ENCODE measurements at regions not wholly inside any gene's neighbourhood (a gene's known extent, or its start where the extent isn't known, plus 50 kb on each side); places are given as distances from the start of the nearest gene placed in this dataset.

DNA sequence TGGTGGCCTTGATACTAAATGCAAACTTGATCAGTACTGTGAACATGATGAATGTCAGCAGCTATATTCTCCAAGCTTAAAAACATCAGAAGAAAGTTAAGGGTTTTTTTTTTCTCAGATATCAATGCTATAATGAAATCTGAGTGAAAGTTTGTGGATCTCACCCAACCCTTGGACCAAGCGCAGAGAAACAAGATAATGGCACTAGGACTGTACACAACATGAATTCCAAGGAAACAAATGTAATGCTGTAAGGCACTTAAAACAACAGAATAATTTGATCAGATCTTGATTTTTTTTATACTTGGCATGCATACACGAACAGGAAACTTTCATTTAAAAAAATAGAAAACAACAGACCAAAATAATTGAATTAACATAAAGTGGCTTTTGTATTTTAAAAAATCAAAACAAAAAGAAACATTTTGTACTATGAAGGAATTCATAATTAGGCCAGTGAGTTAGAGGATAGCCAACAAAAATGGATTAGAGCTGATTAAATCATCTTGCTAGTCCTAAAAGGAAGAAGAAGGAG, 1154.0 kb upstream of the EYS start:
- intact Hi-C loops (cut with micrococcal nuclease) = no loop called here

DNA sequence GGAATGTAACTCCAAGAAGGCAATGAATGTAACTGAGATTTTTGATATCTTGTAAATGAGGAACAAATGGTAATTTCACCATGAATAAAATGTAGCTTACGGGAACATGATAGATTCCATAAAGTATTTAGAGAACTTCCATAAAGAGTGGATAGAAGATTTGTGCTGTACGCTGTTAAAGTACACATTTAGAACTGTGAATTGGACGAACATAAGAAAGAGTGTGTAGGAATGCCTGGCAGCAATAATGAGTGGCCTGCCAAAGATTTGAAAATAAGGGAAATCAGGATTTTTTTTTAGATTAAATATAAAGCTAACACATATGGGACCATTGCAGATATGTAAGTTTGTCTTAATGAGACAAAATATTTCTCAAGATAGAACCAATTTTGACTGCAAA, 1153.3 kb upstream of the EYS start:
- intact Hi-C loops (cut with micrococcal nuclease) = no loop called here

DNA sequence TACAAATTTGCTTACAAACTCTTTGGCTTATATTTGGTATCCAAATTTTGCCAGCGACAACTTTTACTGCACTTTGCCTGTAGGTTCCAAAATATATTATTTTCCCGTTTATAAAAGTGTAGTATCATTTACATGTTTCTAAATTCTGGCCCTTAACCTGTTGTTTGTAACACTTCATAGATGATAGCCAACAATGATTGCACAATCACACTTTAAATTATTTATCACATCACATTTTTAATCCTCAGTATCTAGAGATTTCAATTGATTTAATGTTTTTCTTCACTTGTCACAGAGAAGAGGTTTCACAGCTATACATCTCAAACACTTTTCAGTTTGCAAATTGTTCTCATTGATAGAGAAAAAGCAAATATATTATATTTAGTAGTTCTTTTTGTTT, 1151.2 kb upstream of the EYS start:
- intact Hi-C loops (cut with micrococcal nuclease) = no loop called here

DNA sequence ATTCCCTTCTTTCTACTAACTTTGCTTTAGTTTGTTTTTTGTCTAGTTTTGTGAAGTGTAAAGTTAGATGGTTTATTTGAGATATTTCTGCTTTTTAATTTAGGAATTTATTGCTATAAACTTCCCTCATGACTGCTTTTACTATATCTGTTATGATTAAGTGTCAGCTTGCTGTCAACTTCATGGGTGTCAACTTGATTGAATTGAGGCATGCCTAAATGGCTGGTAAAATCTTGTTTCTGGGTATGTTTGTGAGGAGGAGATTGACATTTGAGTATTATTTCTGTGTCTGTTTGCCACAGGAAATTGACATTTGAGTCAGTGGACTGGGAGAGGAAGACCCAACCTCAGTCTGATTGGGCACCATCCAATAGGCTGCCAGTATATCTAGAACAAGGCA, 1147.0 kb upstream of the EYS start:
- intact Hi-C loops (cut with micrococcal nuclease) = no loop called here

DNA sequence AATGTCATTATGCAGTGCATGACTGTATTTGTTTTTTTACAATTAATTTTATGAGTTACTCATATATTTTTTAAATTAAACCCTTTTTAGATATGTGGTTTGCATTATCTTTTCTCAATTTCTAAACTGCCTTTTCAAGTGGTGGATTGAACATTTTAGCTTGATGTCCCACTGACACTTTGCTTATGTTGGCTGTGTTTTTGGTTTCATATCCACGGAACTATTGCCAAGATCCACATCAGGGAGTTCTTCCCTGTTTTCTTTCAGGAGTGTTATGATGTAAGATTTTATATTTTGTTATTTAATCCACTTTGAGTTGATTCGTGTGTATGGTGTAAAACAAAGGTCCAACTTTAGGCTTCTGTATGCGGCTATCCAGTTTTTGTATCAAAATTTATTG, 1144.9 kb upstream of the EYS start:
- intact Hi-C loops (cut with micrococcal nuclease) = no loop called here

DNA sequence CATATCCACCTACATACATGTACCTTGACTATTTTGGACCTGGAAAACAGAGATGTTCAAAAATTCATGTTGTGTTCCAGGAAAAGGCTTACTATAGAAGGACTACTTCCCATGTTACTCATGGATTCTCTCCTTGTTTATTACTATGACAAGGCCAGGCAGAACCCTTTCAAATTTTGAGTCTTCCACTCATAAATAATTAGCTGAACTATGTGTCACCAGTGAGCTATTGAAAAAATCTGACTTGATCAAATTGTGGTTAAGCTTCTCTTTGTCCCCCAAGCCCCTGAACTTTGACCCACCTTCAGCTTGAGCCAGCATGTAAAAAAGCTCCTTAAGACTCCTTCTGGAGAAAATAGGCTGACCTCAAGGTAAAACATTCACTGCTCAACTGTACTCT, 1142.8 kb upstream of the EYS start:
- intact Hi-C loops (cut with micrococcal nuclease) = no loop called here

DNA sequence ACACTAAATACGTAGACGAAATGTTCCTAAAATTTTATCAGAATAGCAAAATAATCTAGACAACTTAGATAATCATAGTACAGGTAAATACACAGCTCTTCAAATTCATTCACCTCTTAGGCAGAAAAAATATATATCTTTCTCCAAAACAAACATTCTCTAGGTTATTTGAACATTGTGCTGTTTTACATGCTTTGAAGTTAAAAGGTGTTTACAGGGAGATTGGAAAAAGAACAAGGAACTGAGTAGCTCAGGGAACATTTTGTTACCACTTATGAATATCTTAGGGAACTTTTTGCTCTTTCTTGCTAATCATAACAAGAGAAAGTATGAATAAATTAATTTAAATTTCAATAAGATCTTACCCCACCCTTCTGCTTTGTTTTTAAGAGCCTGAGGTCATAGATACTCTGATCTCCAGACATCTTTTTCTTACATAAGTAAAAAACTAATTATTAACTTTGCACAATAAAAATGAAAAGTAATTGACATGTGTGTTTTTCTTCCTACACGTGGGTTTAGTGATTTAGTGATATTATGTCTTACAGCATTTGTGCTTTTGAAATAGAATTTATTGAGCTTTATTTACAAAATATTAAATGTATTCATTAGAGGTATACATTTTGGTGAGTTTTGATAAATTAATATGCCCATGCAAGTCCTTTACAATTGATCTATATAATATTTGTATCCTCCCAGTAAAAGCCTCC, 1141.4 kb upstream of the EYS start:
- intact Hi-C loops (cut with micrococcal nuclease) = no loop called here

DNA sequence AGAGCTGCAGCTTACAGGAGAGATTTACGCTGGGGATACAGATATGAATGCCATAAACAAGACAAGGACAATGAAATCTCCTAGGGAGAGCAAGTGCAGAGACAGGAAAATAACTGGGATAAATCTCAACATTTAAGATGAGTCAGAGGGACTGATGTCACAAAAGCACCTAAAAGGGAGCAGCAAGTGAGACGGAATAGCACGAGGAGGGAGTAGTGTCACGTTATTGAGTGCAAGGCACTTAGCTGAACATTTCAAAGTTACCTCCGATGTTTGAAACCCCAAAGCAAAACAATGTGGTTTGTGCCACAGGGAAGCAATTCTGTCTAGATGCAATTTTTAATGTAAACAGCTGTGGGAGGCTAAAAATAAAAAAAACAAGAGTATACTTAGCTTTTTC, 1131.7 kb upstream of the EYS start:
- intact Hi-C loops (cut with micrococcal nuclease) = no loop called here

DNA sequence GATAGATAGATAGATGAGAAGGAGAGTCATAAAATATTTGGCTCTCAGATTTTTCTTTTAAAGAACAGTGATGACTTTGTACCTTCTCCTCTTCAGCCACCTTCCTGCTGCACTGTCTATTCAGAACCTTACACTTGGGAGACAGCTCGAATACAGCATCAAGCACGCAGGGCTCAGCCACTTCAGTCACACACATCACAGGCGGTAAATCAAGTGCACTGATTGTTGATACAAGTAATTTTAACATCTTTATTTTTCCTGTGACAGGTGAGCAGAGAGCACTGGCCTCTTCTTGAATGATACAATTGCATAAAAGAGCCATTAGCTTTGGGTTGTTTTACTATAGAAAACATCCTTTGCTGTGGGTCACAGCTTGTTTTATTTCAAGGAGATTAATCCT, 1118.5 kb upstream of the EYS start:
- intact Hi-C loops (cut with micrococcal nuclease) = no loop called here

DNA sequence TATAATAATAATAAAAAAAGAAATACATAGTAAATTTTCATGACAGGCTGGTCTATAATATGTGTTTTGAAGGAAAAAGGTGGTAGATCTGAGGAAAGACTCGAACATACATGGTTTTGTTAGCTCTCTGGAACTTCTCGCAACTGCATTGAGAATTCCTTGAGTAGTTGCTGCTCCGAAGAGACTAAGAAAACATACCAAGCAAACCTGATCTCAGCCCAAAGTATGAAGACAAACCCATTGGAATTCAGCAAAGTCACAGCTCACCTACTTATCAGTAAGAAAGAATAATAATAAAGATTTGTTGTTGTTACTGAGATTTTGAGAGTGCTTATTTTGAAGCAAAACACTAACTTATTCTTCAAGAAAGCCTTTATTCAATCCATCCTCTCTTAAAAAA, 1107.1 kb upstream of the EYS start:
- intact Hi-C loops (cut with micrococcal nuclease) = no loop called here

DNA sequence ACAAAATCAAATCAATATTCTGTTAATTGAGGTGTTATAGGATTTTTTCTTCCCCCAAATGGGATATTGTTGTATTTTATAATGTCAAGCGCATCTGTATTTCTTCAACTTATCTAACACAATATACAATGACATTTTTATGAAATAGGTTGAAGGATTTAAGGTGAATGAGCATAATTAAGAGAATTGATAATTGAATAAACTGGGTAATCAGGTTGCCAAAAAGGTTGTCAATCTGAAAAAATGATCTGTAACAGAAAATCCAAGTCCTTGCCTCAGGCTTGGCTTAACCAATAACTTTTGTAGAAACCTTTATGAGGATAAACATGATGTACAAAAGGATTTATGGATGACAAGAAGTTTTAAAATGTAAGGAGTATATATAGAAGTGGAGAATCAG, 1101.7 kb upstream of the EYS start:
- intact Hi-C loops (cut with micrococcal nuclease) = no loop called here

DNA sequence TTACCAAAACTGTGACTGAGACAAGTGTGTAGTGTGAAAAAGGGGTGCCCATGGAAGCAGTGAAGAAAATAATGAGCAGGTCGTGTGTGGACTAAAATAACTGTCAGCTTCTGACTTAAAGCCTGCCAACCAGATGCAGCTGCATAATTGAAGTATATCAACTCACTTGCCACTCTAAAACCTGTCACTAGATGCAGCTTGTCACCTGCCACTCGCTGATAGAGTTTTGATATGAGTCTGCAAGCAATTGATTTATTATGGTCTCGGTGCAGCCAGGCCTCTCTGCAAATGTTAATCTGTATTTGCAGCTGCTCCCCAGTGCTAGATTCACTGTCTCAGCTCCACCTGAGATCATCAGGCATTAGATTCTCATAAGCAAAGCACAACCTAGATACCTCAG, 1090.0 kb upstream of the EYS start:
- intact Hi-C loops (cut with micrococcal nuclease) = no loop called here

DNA sequence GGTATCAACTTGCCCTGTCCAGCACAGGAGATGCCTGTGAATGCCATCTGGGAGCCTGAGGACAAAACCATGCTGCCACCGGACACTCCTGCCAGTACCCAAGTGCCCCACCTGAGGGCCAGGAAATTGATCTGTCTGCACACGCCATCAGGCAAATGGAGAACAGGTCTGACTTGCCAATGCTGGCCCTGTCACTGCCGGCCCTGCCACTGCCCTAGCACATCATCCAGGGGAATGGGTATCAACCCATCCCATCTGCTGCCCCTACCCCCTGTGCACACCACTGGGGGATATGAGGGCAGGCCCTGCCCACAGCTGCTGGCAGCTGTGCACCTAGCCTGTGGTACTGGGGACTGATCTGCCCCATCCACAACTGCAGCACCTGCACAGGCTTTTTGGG, 1081.6 kb upstream of the EYS start:
- intact Hi-C loops (cut with micrococcal nuclease) = no loop called here

DNA sequence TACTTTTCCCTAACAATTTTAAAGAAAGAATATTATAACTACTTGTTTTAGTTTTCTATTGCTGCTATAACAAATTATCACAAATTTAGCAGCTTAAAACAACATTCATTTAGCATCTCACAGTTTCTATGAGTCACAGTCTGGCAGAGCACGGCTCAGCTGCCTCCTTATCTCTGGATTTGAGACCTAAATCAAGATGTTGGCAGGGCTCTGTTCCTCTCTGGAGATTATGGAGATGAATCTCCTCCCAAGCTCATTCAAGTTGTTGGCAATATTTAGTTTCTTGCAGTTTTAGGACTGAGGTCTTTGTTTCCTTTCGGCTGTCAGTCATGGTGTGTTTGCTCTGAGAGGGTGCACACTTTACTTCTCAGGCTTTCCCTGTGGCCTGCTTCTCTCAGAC, 1065.8 kb upstream of the EYS start:
- intact Hi-C loops (cut with micrococcal nuclease) = no loop called here

DNA sequence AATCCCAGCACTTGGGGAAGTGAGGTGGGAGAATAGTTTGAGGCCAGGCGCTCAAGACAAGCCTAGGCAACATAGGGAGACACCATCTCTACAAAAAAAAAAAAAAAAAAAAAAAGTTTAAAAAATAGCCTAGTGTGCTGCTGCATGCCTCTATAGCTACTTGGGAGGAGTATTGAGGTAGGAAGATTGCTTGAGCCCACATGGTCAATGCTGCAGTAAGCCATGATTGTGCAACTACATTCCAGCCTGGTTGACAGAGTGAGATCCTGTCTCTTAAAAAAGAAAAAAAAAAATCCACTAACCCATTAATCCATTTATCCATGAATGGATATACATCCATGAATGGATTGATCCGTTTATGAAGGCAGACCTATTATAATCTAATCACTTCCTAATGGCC, 1064.6 kb upstream of the EYS start:
- intact Hi-C loops (cut with micrococcal nuclease) = no loop called here

DNA sequence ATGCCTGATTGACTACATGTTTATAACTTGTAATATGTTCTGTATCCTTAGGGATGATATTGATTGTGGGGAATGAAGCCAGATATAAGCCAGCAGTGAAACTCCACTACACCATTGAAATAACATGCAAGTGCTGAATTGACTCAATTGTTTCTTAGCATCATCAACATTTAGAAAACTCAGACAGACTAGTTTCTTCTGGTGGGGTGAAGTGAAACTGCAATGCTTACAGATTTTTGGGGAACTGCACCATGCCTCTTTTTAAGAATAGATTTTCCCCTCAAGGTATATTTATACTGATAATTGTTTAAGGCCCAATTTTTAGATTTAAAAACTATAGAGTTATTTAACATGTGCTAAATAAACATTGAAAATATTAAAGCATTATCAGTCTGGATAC, 1044.6 kb upstream of the EYS start:
- intact Hi-C loops (cut with micrococcal nuclease) = no loop called here

DNA sequence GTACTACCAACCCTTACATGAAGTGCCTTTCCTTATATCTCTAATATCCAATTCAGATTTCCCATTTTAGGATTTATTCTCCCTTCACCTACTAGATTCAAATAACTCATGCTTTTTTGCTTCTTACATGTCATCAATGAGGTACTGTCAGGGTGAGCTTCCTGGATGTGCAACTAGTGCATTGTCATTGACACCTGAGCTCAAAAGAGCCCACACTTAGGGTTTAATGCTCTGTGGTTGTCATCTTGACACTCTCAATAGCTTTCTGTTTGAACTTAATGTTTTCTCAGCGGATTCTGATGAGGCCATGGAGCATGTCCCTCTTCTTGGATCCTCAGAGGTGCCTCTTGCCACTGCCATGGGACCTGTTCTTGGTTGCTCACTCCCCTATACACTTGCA, 1033.3 kb upstream of the EYS start:
- intact Hi-C loops (cut with micrococcal nuclease) = no loop called here

DNA sequence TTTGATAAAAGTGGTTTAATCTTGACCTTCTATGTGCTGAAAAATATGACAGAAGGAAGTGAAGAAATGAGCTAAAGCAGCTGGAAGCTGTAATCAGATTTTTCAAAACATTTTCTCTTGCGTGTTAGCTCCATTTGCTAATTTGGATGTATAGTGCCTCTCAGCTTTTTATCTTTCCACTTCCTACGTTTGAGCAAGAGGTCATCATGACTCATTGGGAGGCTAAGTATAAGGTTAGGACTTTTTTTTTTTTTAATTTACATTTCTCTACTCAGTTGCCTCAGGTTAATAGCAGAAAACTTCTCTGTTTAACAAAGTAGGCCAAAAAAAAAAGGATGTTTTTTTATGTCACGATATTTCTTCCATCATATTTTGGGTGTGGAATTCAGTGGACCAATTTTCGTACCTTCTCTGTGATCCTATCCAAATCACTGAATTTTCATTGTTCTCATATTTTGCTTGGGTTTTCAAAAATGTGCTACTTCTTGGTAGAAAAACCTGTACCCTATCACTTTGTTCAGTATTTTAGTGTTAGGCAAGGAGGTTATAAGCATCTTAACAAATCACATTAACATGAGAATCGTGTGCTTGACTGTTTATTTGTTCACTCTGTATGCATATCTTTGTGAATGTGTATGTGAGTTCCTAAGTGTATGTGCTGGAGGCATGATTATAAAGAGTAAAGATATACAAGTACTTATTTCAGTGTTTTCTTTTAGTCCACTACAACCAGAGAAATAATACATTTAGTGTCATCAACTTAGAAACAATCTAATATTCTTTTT, 1028.3 kb upstream of the EYS start:
- intact Hi-C loops (cut with micrococcal nuclease) = no loop called here

DNA sequence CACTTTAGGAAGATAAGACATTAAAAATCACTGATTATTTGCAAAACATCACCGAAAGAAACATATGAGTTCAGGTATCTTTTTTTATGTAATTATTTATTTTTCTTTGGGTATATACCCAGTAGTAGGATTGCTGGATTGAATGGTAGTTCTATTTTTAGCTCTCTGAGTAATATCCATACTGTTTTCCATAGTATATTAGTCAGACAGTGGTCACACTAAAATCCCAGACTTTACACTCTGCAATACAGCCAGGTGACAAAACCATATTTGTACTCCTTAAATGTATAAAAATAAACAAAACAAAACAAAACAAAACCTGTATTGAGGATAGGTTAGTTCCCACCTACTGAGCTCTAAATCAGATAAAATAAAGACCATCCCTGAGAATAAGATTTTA, 1024.3 kb upstream of the EYS start:
- intact Hi-C loops (cut with micrococcal nuclease) = no loop called here

DNA sequence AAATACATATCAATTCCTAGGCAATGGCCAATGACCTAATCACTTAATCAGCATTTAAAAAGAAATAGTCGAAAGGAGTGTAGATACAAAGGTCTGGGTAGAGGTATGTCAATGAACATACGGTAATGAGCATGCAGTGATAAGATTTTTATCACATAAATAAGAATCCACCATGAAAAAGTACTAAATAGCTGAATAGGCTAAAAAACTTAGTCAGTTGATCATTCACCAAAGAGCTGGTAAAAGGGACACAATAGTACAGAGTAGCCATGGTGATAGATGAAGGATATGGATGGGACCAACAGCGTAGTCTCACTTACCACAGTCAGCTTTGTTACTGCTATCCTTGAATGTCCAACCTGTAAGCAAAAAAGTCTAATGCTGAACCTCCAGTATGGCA, 1018.6 kb upstream of the EYS start:
- intact Hi-C loops (cut with micrococcal nuclease) = no loop called here

DNA sequence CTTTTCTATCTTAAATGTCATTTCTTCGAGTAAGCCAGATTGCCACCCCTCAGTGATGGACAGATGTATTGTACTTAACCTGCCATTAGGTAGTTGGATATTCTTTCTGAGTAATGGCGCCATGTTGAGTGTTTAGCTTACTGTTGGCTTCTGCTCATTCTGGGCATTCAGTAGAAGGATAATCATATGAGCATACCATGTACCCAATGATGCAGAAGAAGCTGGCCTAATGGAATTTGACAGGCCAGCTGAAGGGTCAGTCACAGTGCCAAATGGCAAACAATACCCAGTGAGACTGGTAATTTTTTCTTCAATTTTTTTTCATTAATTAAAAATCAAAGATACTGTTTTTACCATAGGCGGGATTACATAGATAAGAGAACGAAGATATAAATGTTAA, 1010.8 kb upstream of the EYS start:
- intact Hi-C loops (cut with micrococcal nuclease) = no loop called here

DNA sequence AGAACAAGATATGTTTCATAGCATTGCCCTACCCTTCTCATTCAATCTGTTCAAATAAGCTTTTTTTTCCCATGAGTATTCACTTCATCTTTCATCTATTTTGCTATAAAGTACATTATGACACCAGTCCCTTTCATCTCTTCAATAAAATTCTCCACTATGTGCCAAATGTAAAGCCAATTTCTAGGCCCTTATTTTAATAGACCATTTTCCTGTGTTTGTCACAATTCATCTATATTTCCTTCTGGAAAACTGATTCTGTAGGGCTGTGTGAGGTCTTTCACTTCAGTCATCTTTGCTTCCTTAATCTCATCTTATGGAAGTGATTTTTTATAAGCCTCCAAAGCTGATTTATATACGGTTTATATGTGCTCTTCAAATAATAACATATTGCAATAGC, 992.4 kb upstream of the EYS start:
- intact Hi-C loops (cut with micrococcal nuclease) = no loop called here

DNA sequence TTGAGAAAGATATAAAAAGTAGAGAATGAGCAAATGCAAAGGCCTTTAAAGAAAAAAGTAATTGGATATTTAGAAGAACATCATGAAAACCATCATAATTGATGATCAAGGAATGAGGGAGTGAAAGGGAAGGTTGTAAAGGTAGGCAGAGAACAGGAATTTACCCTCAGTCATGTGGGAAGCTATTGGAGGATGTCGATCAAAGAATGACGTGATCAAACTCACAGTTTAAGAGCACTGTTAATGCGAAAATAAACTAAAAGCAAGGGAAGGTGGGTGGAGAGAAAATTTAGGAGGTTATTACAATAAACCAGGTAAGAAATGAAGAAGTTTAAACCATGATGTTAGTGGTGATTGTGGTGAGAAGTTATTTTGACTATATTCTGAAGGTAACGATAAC, 982.6 kb upstream of the EYS start:
- intact Hi-C loops (cut with micrococcal nuclease) = no loop called here
